Endothelial cell of umbilical vein (primary cell): ENCODE measurements at regions not wholly inside any gene's neighbourhood (a gene's known extent, or its start where the extent isn't known, plus 50 kb on each side); places are given as distances from the start of the nearest gene placed in this dataset.

ENCODE experiments used
- BruUV-seq: library from RNA; stranded (reverse); fragments of 400-500 nt; replicated peaks from 2 replicates; lab custom pipeline; 2021; lab: Mats Ljungman, UMichigan
- CTCF ChIA-PET: fragments of 300-600, 350-600 bp; sonication (Branson Sonifier 250); formaldehyde crosslinking; loops from one replicate; lab custom pipeline; 2021; ENCODE audit warnings: antibody characterized with exemption, inconsistent platforms; lab: Charles Lee
- POLR2A ChIA-PET: fragments of 300-600, 350-600 bp; sonication (Branson Sonifier 250); formaldehyde crosslinking; loops from one replicate; lab custom pipeline; 2021; ENCODE audit warnings: antibody characterized with exemption, inconsistent platforms; lab: Charles Lee
- DNase-seq: peaks from one replicate; pipeline ENCODE4 v3.0.0-alpha.2; 2011; ENCODE audit warnings: low read depth, low spot score
- FAIRE-seq: peaks from 2 replicates; lab custom pipeline; 2011; peaks lifted over from hg19 to GRCh38; lab: Jason Lieb, UNC
- H2AFZ ChIP-seq: 2 replicates; pipeline ENCODE4 v1.6.0; 2012; ENCODE audit warnings: low read depth, low read length, control low read depth, inconsistent platforms
- H3K27ac ChIP-seq: 2 replicates; pipeline ENCODE4 v1.5.1; 2011; ENCODE audit warnings: low read depth, mild to moderate bottlenecking, control low read depth, low read length, moderate library complexity; ENCODE audit not compliant: insufficient read depth
- H3K27me3 ChIP-seq, 2 experiments: 2 replicates each; pipeline versions ENCODE4 v1.6.0 to v1.6.1; 2011; ENCODE audit warnings: low read length in 2 of 2, mixed read lengths in 1 of 2; ENCODE audit not compliant: control insufficient read depth in 2 of 2, insufficient read depth in 2 of 2
- H3K36me3 ChIP-seq, 2 experiments: 2 replicates in 1 of 2; 3 replicates in 1 of 2; pipeline ENCODE4 v1.5.1; 2011; ENCODE audit warnings: low read length in 2 of 2, mild to moderate bottlenecking in 1 of 2, moderate library complexity in 1 of 2; ENCODE audit not compliant: control insufficient read depth in 2 of 2, insufficient read depth in 2 of 2; ENCODE audit errors: extremely low read depth in 1 of 2
- H3K4me1 ChIP-seq: 3 replicates; pipeline ENCODE4 v1.5.1; 2011; ENCODE audit warnings: mild to moderate bottlenecking, low read length; ENCODE audit not compliant: control insufficient read depth, insufficient read depth; ENCODE audit errors: extremely low read depth
- H3K4me2 ChIP-seq: 2 replicates; pipeline ENCODE4 v1.6.1; 2011; ENCODE audit warnings: low read length, control low read depth, mixed read lengths; ENCODE audit not compliant: insufficient read depth
- H3K4me3 ChIP-seq, 3 experiments: fragments of 200-600 bp in 1 of 3; sonication (generic), shearing (Covaris generic) in 1 of 3; replicated peaks in 1 of 3; 2 replicates each; pipeline ENCODE4 v1.5.1; 2011 to 2016; ENCODE audit warnings: control low read depth in 3 of 3, low read length in 3 of 3, mild to moderate bottlenecking in 2 of 3, inconsistent platforms in 1 of 3, low read depth in 1 of 3, moderate library complexity in 1 of 3; ENCODE audit not compliant: insufficient read depth in 1 of 3
- H3K79me2 ChIP-seq: 2 replicates; pipeline ENCODE4 v1.6.0; 2012; ENCODE audit warnings: low read length, inconsistent platforms; ENCODE audit not compliant: control insufficient read depth, insufficient read depth
- H3K9ac ChIP-seq: replicated peaks from 2 replicates; pipeline ENCODE3; 2011; ENCODE audit warnings: low read length, control low read depth; ENCODE audit not compliant: insufficient read depth; ENCODE audit errors: extremely low read depth
- H3K9me1 ChIP-seq: replicated peaks from 3 replicates; pipeline ENCODE4 v1.6.0; 2011; ENCODE audit warnings: mild to moderate bottlenecking, low read length; ENCODE audit not compliant: control insufficient read depth, insufficient read depth; ENCODE audit errors: extremely low read depth
- H3K9me3 ChIP-seq: replicated peaks from 2 replicates; pipeline ENCODE4 v1.5.1; 2012; ENCODE audit warnings: low read length, inconsistent platforms; ENCODE audit not compliant: control insufficient read depth, insufficient read depth
- H4K20me1 ChIP-seq: replicated peaks from 2 replicates; pipeline ENCODE3; 2011; ENCODE audit warnings: mild to moderate bottlenecking, low read length; ENCODE audit not compliant: control insufficient read depth, insufficient read depth; ENCODE audit errors: extremely low read depth
- CTCF ChIP-seq, 2 donors: IDR thresholded peaks; 1 replicate in 1 of 2; 2 replicates in 1 of 2; pipeline ENCODE4 v1.5.1; 2011; ENCODE audit warnings: low read length in 2 of 2, mild to moderate bottlenecking in 2 of 2, moderate library complexity in 2 of 2, control low read depth in 1 of 2, inconsistent platforms in 1 of 2, low read depth in 1 of 2; ENCODE audit not compliant: insufficient read depth in 1 of 2; ENCODE audit errors: extremely low read depth in 1 of 2
- EZH2 ChIP-seq: IDR thresholded peaks from 2 replicates; pipeline ENCODE4 v1.6.1; 2012; ENCODE audit warnings: borderline replicate concordance, low read depth, mild to moderate bottlenecking, moderate library complexity, low read length, inconsistent platforms; ENCODE audit not compliant: severe bottlenecking
- FOS ChIP-seq: IDR thresholded peaks from 2 replicates; pipeline ENCODE4 v1.6.1; 2011; ENCODE audit warnings: mild to moderate bottlenecking, low read length, moderate library complexity, borderline replicate concordance; ENCODE audit not compliant: insufficient read depth
- GATA2 ChIP-seq: IDR thresholded peaks from 2 replicates; pipeline ENCODE4 v1.7.0; 2011; ENCODE audit warnings: low read depth, mild to moderate bottlenecking, moderate library complexity, mixed read lengths, low read length; ENCODE audit not compliant: insufficient read length, insufficient read depth
- JUN ChIP-seq: IDR thresholded peaks from 2 replicates; pipeline ENCODE4 v1.6.1; 2011; ENCODE audit warnings: borderline replicate concordance, low read depth; ENCODE audit not compliant: insufficient read length, insufficient read depth
- MAX ChIP-seq: IDR thresholded peaks from 2 replicates; pipeline ENCODE4 v1.6.1; 2011; ENCODE audit not compliant: insufficient read depth, insufficient read length
- MYC ChIP-seq: IDR thresholded peaks from one replicate; pipeline ENCODE4 v1.6.1; 2011; ENCODE audit warnings: mild to moderate bottlenecking, low read depth, low read length
- POLR2A ChIP-seq: IDR thresholded peaks from 2 replicates; pipeline ENCODE4 v1.6.1; 2012; ENCODE audit warnings: low read depth, mild to moderate bottlenecking, control low read depth, low read length
- POLR2AphosphoS5 ChIP-seq: IDR thresholded peaks from 2 replicates; pipeline ENCODE4 v1.6.1; 2012; ENCODE audit warnings: low read depth, mild to moderate bottlenecking, control low read depth, low read length, moderate library complexity; ENCODE audit not compliant: insufficient read depth
- dilution Hi-C: fragments of 300-500 bp; cut with MboI; formaldehyde crosslinking; loops from one replicate; pipeline ENCODE4 v1.15.0; 2019; ENCODE audit warnings: low sequenced_read_pairs; ENCODE audit not compliant: extremely low pct_ligation_motif_present
- intact Hi-C: fragments of 100-400 bp; cut with micrococcal nuclease; formaldehyde crosslinking; loops from one replicate; pipeline ENCODE4 v1.10.0; 2022

GRCh38 chr3:147735616-147736015 lies 326.5 kb downstream of the ZIC1 start:
- intact Hi-C loops = no loop called here
- no peaks in the 10 kb centered on the region for H3K79me2 ChIP-seq

More at GRCh38 chr3:147735616-147736015, 326.5 kb downstream of the ZIC1 start:
- Histone ChIP-seq H2AFZ (no peak overlapping the region), H3K27ac (no peak overlapping the region), H3K9ac (no peak overlapping the region), H3K4me3 (no peak overlapping the region), H3K36me3 (no peaks in the 10 kb centered on the region), H3K4me1 (no peaks in the 10 kb centered on the region), H3K9me3 (no peaks in the 10 kb centered on the region), H3K27me3 (no peaks in the 10 kb centered on the region), H3K9me1 (no peaks in the 10 kb centered on the region), H3K4me2 (no peak overlapping the region), H4K20me1 (no peaks in the 10 kb centered on the region)
- BruUV-seq = no TSS peak
- FAIRE-seq (no peak), DNase-seq (no peak)
- dilution Hi-C loops = no loop called here
- TF ChIP-seq POLR2A = no peak
- no peak for TF ChIP-seq POLR2AphosphoS5
- TF ChIP-seq EZH2 = no peak
- no peak for TF ChIP-seq FOS
- TF ChIP-seq MAX = no peak
- no peak for TF ChIP-seq CTCF (IDR thresholded peaks at IDR 0.05; ENCODE audit: extremely low read depth in 1 of 2, insufficient read depth in 1 of 2, low read depth in 1 of 2, low read length in 2 of 2)
- no peak for TF ChIP-seq MYC
- no peak for TF ChIP-seq GATA2
- no peak for TF ChIP-seq JUN
- POLR2A ChIA-PET = no interaction called here
- CTCF ChIA-PET = no interaction called here
